GM06990 (cell line): ENCODE measurements at regions not wholly inside any gene's neighbourhood (a gene's known extent, or its start where the extent isn't known, plus 50 kb on each side); places are given as distances from the start of the nearest gene placed in this dataset.

Experiments
- DNase-seq: peaks from one replicate; pipeline ENCODE4 v3.0.0-alpha.2; 2011; ENCODE audit not compliant: insufficient read length; ENCODE audit errors: extremely low read depth
- H3K27me3 ChIP-seq: replicated peaks from 2 replicates; pipeline ENCODE4 v1.6.0; 2011; ENCODE audit warnings: low read length; ENCODE audit not compliant: control insufficient read depth, insufficient read depth
- H3K36me3 ChIP-seq: 2 replicates; pipeline ENCODE4 v1.5.1; 2011; ENCODE audit warnings: low read length; ENCODE audit not compliant: control insufficient read depth, insufficient read depth
- H3K4me3 ChIP-seq: replicated peaks from 2 replicates; pipeline ENCODE4 v1.5.1; 2011; ENCODE audit warnings: low read depth, mild to moderate bottlenecking, control low read depth, low read length
- TF ChIP-seq, protein P1 (sequence below): IDR thresholded peaks from 2 replicates; pipeline ENCODE4 v1.5.1; 2011; ENCODE audit warnings: low read length, control low read depth, mild to moderate bottlenecking, inconsistent platforms; ENCODE audit not compliant: insufficient read depth, poor library complexity, severe bottlenecking

DNA sequence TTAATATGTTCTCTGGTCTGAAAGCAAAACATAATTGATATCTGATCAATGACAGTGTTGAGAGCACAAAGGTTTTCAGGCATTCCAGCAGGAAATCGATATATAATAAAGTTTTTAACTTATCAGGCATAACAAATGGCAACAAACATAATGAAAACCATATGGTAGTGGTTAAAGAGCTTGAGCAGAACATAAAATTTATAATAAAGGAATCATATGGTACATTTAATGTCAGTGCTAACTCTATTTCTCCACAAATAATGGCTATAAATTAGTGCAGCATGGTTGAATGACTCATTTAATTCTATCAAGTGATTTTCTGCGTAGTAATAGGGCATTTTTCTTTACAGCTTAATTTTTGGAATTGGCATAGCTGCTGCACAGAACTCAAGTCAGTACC lies 306.2 kb downstream of the FSIP2 start:
- DNase-seq = no peak
- Histone ChIP-seq H3K36me3 (no peaks in the 10 kb centered on the region), H3K27me3 (no peaks in the 10 kb centered on the region), H3K4me3 (no peak overlapping the region)
- TF ChIP-seq, protein P1, sequence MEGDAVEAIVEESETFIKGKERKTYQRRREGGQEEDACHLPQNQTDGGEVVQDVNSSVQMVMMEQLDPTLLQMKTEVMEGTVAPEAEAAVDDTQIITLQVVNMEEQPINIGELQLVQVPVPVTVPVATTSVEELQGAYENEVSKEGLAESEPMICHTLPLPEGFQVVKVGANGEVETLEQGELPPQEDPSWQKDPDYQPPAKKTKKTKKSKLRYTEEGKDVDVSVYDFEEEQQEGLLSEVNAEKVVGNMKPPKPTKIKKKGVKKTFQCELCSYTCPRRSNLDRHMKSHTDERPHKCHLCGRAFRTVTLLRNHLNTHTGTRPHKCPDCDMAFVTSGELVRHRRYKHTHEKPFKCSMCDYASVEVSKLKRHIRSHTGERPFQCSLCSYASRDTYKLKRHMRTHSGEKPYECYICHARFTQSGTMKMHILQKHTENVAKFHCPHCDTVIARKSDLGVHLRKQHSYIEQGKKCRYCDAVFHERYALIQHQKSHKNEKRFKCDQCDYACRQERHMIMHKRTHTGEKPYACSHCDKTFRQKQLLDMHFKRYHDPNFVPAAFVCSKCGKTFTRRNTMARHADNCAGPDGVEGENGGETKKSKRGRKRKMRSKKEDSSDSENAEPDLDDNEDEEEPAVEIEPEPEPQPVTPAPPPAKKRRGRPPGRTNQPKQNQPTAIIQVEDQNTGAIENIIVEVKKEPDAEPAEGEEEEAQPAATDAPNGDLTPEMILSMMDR = no peak

- DNase-seq = no peak
- Histone ChIP-seq H3K4me3 (no peak overlapping the region), H3K27me3 (no peaks in the 10 kb centered on the region), H3K36me3 (no peaks in the 10 kb centered on the region)
- TF ChIP-seq, protein P1 = no peak
Measured at GRCh38 chr2:186052930-186053329, 314.3 kb downstream of the FSIP2 start.

- no peaks in the 10 kb centered on the region for H3K27me3 ChIP-seq
- TF ChIP-seq, protein P1 = no peak
- DNase-seq = no peak
- no peaks in the 10 kb centered on the region for H3K36me3 ChIP-seq
- no peak overlapping the region for H3K4me3 ChIP-seq
Measured at GRCh38 chr2:186058614-186059013, 320.0 kb downstream of the FSIP2 start.

GRCh38 chr2:186059096-186059495 lies 320.5 kb downstream of the FSIP2 start:
- TF ChIP-seq, protein P1 = no peak
- no peak for DNase-seq
- Histone ChIP-seq H3K36me3 (no peaks in the 10 kb centered on the region), H3K4me3 (no peak overlapping the region), H3K27me3 (no peaks in the 10 kb centered on the region)

GRCh38 chr2:186060744-186061440 lies 322.3 kb downstream of the FSIP2 start:
- Histone ChIP-seq H3K27me3 (no peaks in the 10 kb centered on the region), H3K4me3 (no peak overlapping the region), H3K36me3 (no peaks in the 10 kb centered on the region)
- TF ChIP-seq, protein P1 = no peak
- no peak for DNase-seq

DNA sequence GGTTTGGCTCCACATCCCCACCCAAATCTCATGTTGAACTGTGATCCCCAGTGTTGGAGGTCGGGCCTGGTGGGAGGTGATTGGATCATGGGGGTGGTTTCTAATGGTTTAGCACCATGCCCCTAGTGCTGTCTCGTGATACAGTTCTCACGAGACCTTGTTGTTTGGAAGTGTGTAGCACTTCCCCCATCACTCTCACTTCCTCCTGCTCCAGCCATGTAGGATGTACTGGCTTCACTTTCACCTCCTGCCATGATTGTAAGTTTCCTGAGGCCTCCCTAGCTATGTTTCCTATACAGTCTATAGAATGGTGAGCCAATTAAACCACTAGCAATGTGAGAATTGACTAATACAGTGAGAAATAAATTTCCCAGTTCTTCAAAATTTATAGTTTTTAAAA lies 325.9 kb downstream of the FSIP2 start:
- H3K27me3 ChIP-seq = no peaks in the 10 kb centered on the region
- DNase-seq = no peak
- no peaks in the 10 kb centered on the region for H3K36me3 ChIP-seq
- TF ChIP-seq, protein P1 = no peak
- no peak overlapping the region for H3K4me3 ChIP-seq
